ENCODE measurements at regions not wholly inside any gene's neighbourhood (a gene's known extent, or its start where the extent isn't known, plus 50 kb on each side); places are given as distances from the start of the nearest gene placed in this dataset.
"Not testable (repeated sequence)": the region's sequence is repeated elsewhere in the genome, so short reads cannot be mapped to it uniquely, and the experiment has no call there.

DNA sequence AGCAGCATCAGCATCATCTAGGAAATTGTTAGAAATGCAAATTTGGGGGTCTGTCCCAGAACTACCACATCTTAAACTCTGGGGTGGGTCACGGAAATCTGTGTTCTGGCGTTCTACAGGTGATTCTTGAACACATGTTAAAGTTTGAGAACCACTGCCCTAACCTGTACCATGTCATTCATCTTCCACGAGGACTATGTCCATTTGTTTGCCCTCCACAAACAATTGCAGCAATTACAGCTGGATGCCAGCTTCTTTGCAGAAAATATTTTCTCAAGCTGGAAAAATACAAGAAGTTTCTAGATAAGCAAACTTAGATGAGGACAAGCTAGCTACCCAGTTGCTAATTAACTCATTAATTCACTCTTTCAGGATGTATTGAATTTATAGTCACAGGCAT, 54.1 kb downstream of the MAFB start:
- no peak for DNase-seq (ENCODE audit: low read depth)

DNA sequence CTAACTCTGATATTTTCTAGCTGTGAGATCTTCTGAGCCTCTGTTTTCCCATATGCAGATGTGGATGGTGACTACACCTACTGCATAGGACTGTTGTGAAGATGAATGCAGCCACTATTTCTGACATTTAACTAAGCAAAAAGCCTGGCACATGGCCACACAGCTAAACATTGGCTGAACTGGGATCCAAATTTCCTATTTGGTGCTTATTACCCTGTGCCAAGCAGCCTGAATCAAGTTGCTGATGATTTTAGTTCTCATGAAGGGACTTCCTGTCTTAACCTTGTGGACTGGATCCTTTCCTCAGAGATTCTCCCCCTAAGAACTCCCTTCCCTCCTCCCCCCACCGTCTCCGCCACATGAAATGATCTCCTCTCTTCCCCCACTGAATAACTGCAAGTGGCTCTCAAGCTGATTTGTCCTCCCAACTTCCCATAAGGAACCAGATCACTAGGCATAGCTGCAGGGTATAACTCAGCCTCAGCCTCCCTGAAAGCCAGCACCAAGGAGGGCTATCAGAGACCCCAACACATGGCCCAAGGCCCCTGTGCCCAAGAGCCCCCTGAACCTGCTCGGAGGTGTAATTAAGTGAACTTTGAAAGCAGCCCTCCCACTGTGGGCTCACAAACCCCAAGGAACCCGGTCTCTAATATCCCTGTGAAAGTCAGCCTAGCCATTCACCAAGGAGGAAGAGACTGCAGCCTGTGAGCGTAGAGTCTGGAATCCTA, 55.7 kb downstream of the MAFB start:
- no peak for DNase-seq (ENCODE audit: low read depth)

- no peak for DNase-seq (ENCODE audit: low read depth)
Observed at GRCh38 chr20:40632346-40632976, 56.6 kb downstream of the MAFB start.

- no peak for DNase-seq (ENCODE audit: low read depth)
Observed at GRCh38 chr20:40631119-40631631, 57.9 kb downstream of the MAFB start.

DNA sequence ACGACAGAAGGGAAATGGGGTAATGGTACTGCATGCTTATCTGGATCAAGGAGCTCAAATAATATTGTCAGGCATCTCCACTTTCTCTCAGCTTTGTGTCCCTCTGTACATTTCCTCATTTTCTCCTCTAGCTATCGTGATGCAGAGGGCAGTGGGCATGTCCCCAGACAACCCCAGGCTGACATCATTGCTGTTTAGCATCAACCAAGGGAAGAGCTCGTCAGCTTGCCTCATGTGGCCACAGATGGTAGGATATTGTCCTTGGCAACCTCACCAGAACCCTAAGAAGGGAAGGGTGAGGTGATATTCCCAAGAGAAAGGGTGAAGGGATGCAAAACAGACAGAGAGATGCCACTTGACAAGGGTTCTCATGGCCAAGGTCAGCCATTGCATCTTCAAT, 58.3 kb downstream of the MAFB start:
- no peak for DNase-seq (ENCODE audit: low read depth)

DNA sequence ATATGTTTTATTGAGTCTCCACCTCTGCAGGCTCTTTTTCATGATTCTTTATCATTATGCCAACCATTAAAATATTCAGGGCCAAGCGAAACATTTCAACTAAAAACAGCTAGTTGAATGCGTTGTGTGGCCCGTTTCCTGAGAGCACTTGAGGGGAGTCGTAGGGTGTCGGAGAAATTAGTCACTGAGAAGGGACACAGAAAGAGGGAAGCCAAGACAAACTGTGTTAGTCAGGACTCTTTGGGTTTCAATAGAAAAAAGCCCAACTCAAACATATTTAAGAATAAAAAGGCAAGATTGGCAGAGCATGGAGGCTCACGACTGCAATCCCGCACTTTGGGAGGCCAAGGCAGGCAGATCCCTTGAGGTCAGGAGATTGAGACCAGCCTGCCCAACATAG, 58.9 kb downstream of the MAFB start:
- no peak for DNase-seq (ENCODE audit: low read depth)

DNA sequence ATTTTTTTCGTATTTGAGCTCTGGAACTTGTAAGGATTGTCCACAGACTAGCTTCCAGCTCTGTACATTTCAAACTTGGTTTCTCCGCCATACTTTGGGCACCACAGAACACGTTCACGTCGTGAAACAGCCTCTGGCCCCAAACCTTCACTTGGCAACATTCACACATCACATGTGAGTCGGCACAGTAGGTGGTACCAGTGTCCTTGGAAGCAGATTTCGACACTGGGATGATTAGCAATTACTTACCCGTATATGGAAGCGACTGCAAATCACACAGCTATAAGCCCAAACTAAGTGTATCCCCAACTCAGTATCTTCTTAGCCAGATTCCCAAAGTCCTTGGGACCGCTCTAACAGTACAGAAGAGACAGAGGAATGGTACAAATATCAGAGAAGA, 60.2 kb downstream of the MAFB start:
- no peak for DNase-seq (ENCODE audit: low read depth)

- not testable (repeated sequence) for DNase-seq (ENCODE audit: low read depth)
Observed at GRCh38 chr20:40619053-40619452, 70.0 kb downstream of the MAFB start.

DNA sequence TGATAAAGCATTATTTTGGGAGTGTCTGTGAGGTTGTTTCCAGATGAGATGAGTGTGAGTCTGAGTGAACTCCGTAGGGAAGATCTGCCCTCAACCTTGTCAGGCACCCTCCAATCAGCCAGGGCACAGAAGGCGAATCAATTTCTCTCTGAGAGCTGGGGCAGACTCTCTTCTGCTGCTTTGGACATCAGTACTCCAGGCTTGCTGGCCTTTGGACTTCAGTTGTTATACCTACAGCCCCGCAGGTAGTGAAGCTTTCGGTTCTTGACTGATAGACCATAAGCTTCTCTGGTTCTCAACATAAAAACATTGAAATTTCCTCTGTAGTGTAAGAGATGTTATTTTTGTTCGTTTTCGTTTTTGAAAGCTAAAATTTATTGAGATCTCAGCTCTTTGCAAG, 71.4 kb downstream of the MAFB start:
- DNase-seq (ENCODE audit: low read depth), result no peak

DNA sequence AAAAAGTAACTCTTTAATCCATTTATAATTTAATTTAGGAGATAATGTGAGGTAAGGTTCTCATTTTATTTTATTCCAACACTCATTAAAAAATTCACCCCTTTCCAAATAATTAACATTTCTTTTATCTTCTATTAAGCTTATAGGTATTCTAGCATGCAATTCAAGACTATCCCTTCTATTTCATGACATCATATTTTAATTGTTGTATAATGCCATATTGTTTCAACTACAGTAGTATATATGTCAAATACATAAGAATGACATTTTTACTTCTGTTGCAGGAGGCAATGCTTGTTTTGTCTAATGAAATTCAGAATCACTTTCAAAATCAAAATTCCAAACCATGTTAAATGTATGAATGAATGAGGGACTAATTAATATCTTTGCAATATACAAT, 76.2 kb downstream of the MAFB start:
- DNase-seq (ENCODE audit: low read depth), result no peak

DNA sequence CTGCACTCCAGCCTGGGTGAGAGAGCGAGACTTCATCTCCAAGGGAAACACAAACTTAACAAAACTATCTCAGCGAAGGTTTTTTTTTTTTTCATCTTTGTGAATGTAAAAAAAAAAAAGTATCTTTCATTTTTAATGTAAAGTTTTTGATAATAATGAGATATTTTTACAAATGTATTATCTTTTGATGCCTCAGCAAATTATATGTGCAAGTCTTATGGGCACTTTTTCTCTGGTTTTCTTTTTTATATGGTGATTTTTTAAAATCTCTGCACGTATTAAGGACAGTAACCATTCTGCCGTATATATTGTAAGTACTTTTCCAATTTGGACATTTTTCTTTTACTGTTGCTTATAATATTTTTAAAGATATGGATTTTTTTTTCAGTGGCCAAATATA, 76.8 kb downstream of the MAFB start:
- no peak for DNase-seq (ENCODE audit: low read depth)

- no peak for DNase-seq (ENCODE audit: low read depth)
Observed at GRCh38 chr20:40610730-40611129, 78.3 kb downstream of the MAFB start.

DNA sequence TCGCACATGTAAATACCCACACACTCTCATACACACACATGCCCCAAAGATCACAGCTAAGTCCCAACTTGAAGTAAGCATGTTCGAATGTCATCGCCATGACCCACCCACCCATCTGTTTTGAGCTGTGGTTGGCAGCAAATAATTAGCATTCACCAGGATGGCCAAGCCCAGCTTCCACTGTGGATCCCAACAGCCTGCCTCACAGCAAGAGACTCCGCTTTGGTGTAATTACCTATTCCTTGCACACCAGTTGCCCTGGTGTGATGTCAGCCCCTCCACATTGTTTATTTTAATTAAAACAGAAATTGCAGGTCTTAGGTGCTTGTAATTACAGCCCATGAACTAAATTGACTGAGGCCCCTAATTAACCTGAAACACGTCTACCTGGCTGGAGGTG, 81.1 kb downstream of the MAFB start:
- DNase-seq (ENCODE audit: low read depth), result no peak

DNA sequence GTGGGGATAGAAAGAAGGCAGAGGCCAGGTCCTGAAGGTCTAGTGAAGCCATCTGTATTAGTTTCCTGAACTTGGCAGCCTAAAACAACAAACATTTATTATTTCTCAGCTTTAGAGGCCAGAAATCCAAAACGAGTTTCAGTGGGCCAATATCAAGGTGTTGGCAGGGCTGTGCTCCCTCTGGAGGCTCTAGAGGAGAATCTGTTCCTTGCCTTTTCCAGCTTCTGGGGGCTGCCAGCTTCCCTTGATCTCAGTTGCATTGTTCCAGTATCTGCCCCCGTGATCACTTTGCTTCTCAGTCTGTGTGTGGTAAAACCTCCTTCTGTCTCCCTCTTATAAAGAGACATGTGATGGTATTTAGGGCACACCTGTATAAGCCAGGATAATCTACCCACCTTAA, 82.4 kb downstream of the MAFB start:
- DNase-seq (ENCODE audit: low read depth), result no peak

- DNase-seq (ENCODE audit: low read depth), result no peak
Observed at GRCh38 chr20:40606237-40606636, 82.8 kb downstream of the MAFB start.

DNA sequence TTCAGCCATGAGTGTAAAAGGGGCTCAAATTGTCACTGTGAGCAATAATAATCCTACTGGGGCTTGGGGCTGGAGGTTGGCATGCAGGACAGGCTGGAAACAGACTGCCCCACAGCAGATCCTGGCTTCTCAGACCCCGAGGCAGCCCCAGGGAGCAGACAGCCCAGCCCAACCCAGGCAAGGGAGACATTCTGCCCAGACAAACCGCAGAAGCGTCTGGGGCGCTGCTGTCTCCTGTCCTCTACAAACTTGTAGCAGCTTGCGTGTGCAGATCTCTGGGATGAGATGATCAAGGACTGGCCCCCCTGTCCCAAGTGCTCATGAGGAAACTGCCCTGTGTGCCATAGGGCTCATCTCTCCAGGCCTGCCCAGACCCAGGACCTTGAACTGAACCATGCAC, 84.6 kb downstream of the MAFB start:
- DNase-seq (ENCODE audit: low read depth), result no peak

DNA sequence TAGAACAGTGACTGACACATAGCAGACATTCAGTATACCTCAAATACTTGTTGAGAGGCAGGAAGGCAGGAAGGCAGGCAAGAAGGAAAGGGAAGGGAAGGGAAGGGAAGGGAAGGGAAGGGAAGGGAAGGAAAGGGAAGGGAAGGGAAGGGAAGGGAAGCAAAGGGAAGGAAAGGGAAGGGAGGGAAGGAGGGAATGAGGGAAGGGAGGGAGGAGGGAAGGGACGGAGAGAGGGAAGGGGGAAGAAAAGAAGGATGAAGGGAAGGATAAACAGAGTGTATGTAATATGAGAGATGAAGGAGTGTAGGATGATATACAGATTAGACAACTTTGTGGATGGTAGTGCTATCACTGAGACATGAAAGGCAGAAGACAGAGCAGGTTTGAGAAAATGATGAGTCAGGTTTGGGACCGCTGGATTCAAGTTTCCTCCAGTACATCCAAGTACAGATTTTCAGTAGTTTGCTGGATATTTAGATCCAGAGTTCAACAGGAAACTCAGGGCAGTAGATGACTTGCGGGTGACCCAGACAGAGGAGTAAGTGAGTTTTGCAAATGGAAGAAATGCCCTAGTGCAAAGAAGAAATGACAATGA, 85.9 kb downstream of the MAFB start:
- no peak for DNase-seq (ENCODE audit: low read depth)

DNA sequence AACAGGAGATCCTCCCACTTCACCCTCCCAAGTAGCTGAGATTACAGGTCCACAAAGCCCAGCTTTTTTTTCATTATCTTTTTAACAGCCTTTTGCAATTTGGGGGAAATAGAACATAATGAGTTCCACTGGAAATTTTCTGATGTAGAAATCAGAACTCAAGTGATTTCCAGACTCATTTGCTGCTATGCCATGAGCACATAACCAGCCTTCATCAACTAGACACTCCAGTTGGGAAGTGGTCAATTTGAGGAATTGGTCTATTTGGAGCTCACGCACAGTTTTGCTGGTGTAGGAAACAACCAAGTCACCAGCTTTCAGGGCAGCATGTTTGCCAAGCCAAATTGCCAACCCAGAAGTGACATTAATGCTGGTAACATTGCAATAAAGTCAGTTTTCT, 86.7 kb downstream of the MAFB start:
- DNase-seq (ENCODE audit: low read depth), result no peak

GRCh38 chr20:40600441-40601219, 88.4 kb downstream of the MAFB start:
- no peak for DNase-seq (ENCODE audit: low read depth)

- DNase-seq (ENCODE audit: low read depth), result no peak
Observed at GRCh38 chr20:40599987-40600386, 89.0 kb downstream of the MAFB start.

DNA sequence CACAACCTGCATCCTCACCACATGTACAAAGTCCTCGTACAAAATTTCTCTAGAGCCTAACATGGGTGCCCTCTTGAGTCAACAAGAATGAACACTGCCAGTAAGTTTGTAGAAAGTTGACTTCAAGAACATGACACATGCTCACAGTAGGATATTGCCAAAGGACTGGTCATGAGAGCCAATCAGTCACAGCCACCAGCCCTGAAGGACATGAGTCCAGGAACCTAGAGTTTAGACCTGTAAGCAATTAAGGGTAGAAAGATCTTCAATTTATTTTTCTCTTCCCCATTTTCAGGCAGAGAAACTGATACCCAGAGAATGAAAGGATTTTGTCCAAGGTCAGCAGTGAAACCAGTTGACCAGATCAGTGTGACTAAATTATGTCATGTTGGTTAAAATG, 96.1 kb downstream of the MAFB start:
- DNase-seq (ENCODE audit: low read depth), result no peak

- no peak for DNase-seq (ENCODE audit: low read depth)
Observed at GRCh38 chr20:40591536-40591935, 97.5 kb downstream of the MAFB start.

- no peak for DNase-seq (ENCODE audit: low read depth)
Observed at GRCh38 chr20:40591119-40591518, 97.9 kb downstream of the MAFB start.

All from fibroblast of the conjunctiva (primary cell).